ENCODE measurements at regions not wholly inside any gene's neighbourhood (a gene's known extent, or its start where the extent isn't known, plus 50 kb on each side); places are given as distances from the start of the nearest gene placed in this dataset.

DNA sequence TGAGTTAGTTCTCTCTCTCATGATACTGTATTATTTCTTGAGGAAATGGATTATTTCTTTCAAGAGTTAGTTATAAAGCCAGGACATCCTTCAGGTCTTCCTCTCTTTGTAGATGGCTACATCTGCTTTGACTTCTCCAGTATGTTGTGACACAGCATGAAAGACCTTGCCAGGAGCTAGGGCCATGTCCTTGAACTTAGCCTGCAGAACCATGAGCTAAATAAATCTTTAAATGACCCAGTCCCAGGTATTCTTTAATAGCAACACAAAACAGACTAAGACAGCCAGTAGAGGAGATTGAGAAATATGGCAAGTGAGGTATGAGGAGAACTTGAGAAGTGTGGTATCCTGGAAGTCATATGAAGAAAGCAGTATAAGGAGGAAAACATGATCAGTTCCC lies 214.9 kb upstream of the PPP1R3A start:
- TF ChIP-seq CTCF (IDR thresholded peaks at IDR 0.05) (no peak), RCOR1 (IDR thresholded peaks at IDR 0.05; ENCODE audit: low read length) (no peak), CHD2 (IDR thresholded peaks at IDR 0.05; ENCODE audit: low read length, partially characterized antibody) (no peak), TAF1 (IDR thresholded peaks at IDR 0.05; ENCODE audit: borderline replicate concordance, low read depth, low read length) (no peak), RAD21 (IDR thresholded peaks at IDR 0.05; ENCODE audit: low read length) (no peak), IRF3 (IDR thresholded peaks at IDR 0.05; ENCODE audit: low read depth, low read length) (no peak), POLR2AphosphoS5 (IDR thresholded peaks at IDR 0.05; ENCODE audit: low read depth, low read length) (no peak), JUND (IDR thresholded peaks at IDR 0.05) (no peak), NRF1 (IDR thresholded peaks at IDR 0.05; ENCODE audit: low read depth, low read length) (no peak), SMC3 (IDR thresholded peaks at IDR 0.05; ENCODE audit: low read depth, low read length) (no peak)
- TF ChIP-seq, protein P1, sequence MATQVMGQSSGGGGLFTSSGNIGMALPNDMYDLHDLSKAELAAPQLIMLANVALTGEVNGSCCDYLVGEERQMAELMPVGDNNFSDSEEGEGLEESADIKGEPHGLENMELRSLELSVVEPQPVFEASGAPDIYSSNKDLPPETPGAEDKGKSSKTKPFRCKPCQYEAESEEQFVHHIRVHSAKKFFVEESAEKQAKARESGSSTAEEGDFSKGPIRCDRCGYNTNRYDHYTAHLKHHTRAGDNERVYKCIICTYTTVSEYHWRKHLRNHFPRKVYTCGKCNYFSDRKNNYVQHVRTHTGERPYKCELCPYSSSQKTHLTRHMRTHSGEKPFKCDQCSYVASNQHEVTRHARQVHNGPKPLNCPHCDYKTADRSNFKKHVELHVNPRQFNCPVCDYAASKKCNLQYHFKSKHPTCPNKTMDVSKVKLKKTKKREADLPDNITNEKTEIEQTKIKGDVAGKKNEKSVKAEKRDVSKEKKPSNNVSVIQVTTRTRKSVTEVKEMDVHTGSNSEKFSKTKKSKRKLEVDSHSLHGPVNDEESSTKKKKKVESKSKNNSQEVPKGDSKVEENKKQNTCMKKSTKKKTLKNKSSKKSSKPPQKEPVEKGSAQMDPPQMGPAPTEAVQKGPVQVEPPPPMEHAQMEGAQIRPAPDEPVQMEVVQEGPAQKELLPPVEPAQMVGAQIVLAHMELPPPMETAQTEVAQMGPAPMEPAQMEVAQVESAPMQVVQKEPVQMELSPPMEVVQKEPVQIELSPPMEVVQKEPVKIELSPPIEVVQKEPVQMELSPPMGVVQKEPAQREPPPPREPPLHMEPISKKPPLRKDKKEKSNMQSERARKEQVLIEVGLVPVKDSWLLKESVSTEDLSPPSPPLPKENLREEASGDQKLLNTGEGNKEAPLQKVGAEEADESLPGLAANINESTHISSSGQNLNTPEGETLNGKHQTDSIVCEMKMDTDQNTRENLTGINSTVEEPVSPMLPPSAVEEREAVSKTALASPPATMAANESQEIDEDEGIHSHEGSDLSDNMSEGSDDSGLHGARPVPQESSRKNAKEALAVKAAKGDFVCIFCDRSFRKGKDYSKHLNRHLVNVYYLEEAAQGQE (IDR thresholded peaks at IDR 0.05; ENCODE audit: low read depth, low read length) = no peak
- TF ChIP-seq, protein P2, sequence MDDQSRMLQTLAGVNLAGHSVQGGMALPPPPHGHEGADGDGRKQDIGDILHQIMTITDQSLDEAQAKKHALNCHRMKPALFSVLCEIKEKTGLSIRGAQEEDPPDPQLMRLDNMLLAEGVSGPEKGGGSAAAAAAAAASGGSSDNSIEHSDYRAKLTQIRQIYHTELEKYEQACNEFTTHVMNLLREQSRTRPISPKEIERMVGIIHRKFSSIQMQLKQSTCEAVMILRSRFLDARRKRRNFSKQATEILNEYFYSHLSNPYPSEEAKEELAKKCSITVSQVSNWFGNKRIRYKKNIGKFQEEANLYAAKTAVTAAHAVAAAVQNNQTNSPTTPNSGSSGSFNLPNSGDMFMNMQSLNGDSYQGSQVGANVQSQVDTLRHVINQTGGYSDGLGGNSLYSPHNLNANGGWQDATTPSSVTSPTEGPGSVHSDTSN (IDR thresholded peaks at IDR 0.05) = no peak
- TF ChIP-seq, protein P3, sequence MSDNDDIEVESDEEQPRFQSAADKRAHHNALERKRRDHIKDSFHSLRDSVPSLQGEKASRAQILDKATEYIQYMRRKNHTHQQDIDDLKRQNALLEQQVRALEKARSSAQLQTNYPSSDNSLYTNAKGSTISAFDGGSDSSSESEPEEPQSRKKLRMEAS (IDR thresholded peaks at IDR 0.05; ENCODE audit: low read depth) = no peak

Data from SK-N-SH (cell line).